ENCODE measurements at regions not wholly inside any gene's neighbourhood (a gene's known extent, or its start where the extent isn't known, plus 50 kb on each side); places are given as distances from the start of the nearest gene placed in this dataset.

DNA sequence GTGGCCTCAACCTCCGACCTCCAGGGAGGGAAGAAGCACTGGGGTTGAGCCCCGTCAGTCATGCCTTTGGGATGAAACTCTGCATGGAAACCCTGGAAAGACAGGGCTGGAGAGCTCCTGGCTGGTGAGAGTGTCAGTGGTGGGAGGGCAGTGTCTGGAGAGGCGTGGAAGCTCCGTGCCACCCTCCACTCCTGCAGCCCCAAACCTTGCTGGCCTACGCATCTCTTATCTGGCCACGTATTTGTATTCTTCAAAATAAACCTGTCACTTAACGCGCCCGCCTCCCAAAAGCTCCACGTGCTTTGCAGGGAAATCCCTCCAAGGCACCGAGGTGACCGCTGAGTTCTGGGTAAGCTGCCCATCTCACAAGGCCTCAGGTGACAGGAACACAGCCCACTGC lies 84.3 kb downstream of the TEX29 start:
- Histone ChIP-seq H3K36me3 (no peaks in the 10 kb centered on the region), H3K27me3 (peaks cover 0 to 41% (median 0%) of the 10 kb centered on the region in 3 donors), H3K4me3 (no peak overlapping the region), H3K9me3 (no peaks in the 10 kb centered on the region), H3K27ac (no peak overlapping the region), H3K4me1 (no peaks in the 10 kb centered on the region)
- DNase-seq, result no peak
- 70 to 83% (median 74%) methylated on average over 12 of the region's 12 CpGs for WGBS, 5 donors
- TF ChIP-seq POLR2A (IDR thresholded peaks at IDR 0.05) (no peak), EP300 (IDR thresholded peaks at IDR 0.05) (no peak), POLR2AphosphoS5 (IDR thresholded peaks at IDR 0.05) (no peak)
- TF ChIP-seq, protein P1, sequence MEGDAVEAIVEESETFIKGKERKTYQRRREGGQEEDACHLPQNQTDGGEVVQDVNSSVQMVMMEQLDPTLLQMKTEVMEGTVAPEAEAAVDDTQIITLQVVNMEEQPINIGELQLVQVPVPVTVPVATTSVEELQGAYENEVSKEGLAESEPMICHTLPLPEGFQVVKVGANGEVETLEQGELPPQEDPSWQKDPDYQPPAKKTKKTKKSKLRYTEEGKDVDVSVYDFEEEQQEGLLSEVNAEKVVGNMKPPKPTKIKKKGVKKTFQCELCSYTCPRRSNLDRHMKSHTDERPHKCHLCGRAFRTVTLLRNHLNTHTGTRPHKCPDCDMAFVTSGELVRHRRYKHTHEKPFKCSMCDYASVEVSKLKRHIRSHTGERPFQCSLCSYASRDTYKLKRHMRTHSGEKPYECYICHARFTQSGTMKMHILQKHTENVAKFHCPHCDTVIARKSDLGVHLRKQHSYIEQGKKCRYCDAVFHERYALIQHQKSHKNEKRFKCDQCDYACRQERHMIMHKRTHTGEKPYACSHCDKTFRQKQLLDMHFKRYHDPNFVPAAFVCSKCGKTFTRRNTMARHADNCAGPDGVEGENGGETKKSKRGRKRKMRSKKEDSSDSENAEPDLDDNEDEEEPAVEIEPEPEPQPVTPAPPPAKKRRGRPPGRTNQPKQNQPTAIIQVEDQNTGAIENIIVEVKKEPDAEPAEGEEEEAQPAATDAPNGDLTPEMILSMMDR (IDR thresholded peaks at IDR 0.05), result no peak
- intact Hi-C loops (cut with DNase I; ENCODE audit: low total_unique reads), result no loop called here

DNA sequence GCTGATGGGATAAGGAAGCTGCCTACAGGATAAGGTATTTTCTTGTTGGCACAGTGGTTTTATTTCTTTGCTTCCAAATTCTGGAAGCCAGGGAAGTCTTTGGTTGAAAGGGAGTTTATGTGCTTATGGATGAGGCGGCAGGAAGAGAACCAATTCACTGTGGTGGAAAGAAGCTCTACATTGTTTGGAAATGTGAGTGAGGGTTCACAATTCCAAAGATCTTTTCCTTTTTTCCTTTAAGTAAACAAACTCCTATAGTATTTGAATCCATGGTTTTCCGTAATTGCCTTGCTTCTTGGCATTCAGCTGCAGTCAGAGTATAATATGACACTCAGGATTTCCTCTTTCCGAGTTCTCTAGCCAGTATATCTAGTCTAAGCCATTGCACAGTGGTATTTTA lies 86.2 kb downstream of the TEX29 start:
- 39 to 61% (median 47%) methylated on average over 3 of the region's 3 CpGs for WGBS, 5 donors
- Histone ChIP-seq H3K4me3 (no peak overlapping the region), H3K27me3 (peaks cover 0 to 60% (median 8%) of the 10 kb centered on the region in 3 donors), H3K9me3 (no peaks in the 10 kb centered on the region), H3K27ac (no peak overlapping the region), H3K4me1 (peaks cover 0 to 8% (median 0%) of the 10 kb centered on the region in 4 donors), H3K36me3 (no peaks in the 10 kb centered on the region)
- DNase-seq, result no peak
- intact Hi-C loops (cut with DNase I; ENCODE audit: low total_unique reads), result no loop called here
- TF ChIP-seq EP300 (IDR thresholded peaks at IDR 0.05) (no peak), POLR2A (IDR thresholded peaks at IDR 0.05) (no peak), POLR2AphosphoS5 (IDR thresholded peaks at IDR 0.05) (no peak)
- TF ChIP-seq, protein P1 (IDR thresholded peaks at IDR 0.05), result no peak

DNA sequence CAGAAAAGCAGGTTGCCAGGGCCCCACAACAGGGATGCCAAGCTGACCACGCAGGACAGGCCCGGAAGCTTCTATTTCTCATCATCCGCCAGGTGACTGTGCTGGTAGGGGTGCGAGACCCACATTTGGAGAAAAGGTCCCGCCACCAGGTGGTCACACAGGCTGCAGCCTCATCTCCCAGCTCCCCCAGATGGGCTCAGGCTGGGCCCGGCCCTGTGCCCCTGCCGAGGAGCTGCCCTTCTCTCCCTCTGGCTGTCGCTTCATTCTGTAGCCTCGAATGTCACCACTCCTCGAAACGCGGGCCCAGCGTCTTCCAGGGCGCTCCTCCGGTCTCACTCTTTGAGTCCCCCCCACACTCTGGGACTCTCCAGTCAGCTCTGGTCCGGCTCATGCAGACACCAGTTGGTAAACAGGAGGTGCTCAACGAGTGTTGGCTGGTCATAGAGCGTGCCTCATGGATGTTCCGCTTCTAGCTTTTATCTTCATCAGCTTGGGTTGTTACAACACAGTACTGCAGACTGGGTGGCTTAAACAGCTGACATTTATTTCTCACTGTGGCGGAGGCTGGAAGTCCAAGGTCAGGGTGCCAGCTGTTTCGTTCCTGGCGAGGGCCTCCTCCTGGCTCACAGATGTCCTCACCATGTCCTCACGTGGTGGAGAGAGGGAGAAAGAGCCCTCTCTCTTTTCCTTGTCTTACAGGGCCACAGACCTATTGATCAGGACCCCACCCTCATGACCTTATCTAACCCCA lies 87.1 kb downstream of the TEX29 start:
- WGBS, 5 donors, result 88 to 91% (median 90%) methylated on average over 23 of the region's 23 CpGs
- no peaks in the 10 kb centered on the region for H3K9me3 ChIP-seq
- peaks cover 0 to 9% (median 0%) of the 10 kb centered on the region in 4 donors for H3K4me1 ChIP-seq
- peaks cover 0 to 69% (median 11%) of the 10 kb centered on the region in 3 donors for H3K27me3 ChIP-seq
- H3K36me3 ChIP-seq, result no peaks in the 10 kb centered on the region
- H3K27ac ChIP-seq, result no peak overlapping the region
- no peak for DNase-seq
- TF ChIP-seq, protein P1 (IDR thresholded peaks at IDR 0.05), result no peak
- no peak for TF ChIP-seq POLR2A (IDR thresholded peaks at IDR 0.05)
- TF ChIP-seq POLR2AphosphoS5 (IDR thresholded peaks at IDR 0.05), result no peak
- no peak for TF ChIP-seq EP300 (IDR thresholded peaks at IDR 0.05)
- no peak overlapping the region for H3K4me3 ChIP-seq
- intact Hi-C loops (cut with DNase I; ENCODE audit: low total_unique reads), result no loop called here

DNA sequence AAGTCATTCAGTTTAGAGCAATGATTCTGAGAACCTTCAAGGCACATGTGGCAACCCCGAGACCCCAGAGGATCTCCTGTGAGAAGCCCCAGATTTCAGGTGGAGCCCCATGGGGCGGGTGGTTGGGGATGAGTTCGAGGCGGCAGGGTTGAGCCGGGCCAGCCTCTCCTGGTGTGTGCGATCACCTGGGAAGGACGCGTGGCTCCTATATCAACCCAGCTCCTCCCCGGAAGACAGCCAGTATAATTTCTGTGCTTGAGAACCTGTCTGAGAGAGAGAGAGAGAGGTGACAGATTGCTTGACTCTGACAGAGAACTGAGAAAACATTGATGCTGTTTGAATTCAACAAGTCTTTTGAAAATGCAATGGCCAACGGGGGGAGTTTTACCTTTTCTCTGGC lies 89.0 kb downstream of the TEX29 start:
- Histone ChIP-seq H3K27me3 (peaks cover 0 to 72% (median 17%) of the 10 kb centered on the region in 3 donors), H3K4me1 (peaks cover 0 to 9% (median 0%) of the 10 kb centered on the region in 4 donors), H3K4me3 (no peak overlapping the region), H3K36me3 (no peaks in the 10 kb centered on the region), H3K9me3 (no peaks in the 10 kb centered on the region), H3K27ac (no peak overlapping the region)
- TF ChIP-seq EP300 (IDR thresholded peaks at IDR 0.05), result no peak
- TF ChIP-seq, protein P1 (IDR thresholded peaks at IDR 0.05), result no peak
- TF ChIP-seq POLR2AphosphoS5 (IDR thresholded peaks at IDR 0.05), result no peak
- TF ChIP-seq POLR2A (IDR thresholded peaks at IDR 0.05), result no peak
- 43 to 68% (median 53%) methylated on average over 10 of the region's 10 CpGs for WGBS, 5 donors
- intact Hi-C loops (cut with DNase I; ENCODE audit: low total_unique reads), result no loop called here
- DNase-seq, result no peak

All from stomach (tissue), 8 donors.